SK-N-SH treated with all-trans-retinoic acid at 6 μM for 48 hours (cell line): ENCODE measurements at regions not wholly inside any gene's neighbourhood (a gene's known extent, or its start where the extent isn't known, plus 50 kb on each side); places are given as distances from the start of the nearest gene placed in this dataset.

Experiments used
- ARNTL ChIP-seq: fragments of 450-650 bp; formaldehyde crosslinking; IDR thresholded peaks from 2 replicates; pipeline ENCODE4 v1.5.0; 2020; ENCODE audit warnings: low read depth, mild to moderate bottlenecking, moderate library complexity, borderline replicate concordance
- BACH2 ChIP-seq: fragments of 250-450 bp; sonication (Bioruptor Pico); IDR thresholded peaks from 2 replicates; pipeline ENCODE4 v1.9.0; 2021; ENCODE audit warnings: mild to moderate bottlenecking, borderline replicate concordance
- GLIS3 ChIP-seq: fragments of 250-450 bp; sonication (Bioruptor Pico); IDR thresholded peaks from 2 replicates; pipeline ENCODE4 v1.5.0; 2020; ENCODE audit warnings: mild to moderate bottlenecking, moderate library complexity
- PPARA ChIP-seq: fragments of 250-450 bp; sonication (Bioruptor Pico); IDR thresholded peaks from 2 replicates; pipeline ENCODE4 v1.5.0; 2020; ENCODE audit warnings: mild to moderate bottlenecking, borderline replicate concordance
- RARB ChIP-seq: fragments of 250-450 bp; sonication (Bioruptor Pico); IDR thresholded peaks from 2 replicates; pipeline ENCODE4 v1.8.0; 2021; ENCODE audit warnings: mild to moderate bottlenecking, moderate library complexity
- ZFP3 ChIP-seq: fragments of 250-450 bp; sonication (Bioruptor Pico); IDR thresholded peaks from 2 replicates; pipeline ENCODE4 v1.5.0; 2020; ENCODE audit warnings: mild to moderate bottlenecking, moderate library complexity
- TF ChIP-seq, protein P1 (sequence below): fragments of 250-450 bp; sonication (Bioruptor Pico); IDR thresholded peaks from 2 replicates; pipeline ENCODE4 v1.8.0; 2020; ENCODE audit warnings: mild to moderate bottlenecking, moderate library complexity, borderline replicate concordance
- TF ChIP-seq, protein P2 (sequence below): fragments of 250-450 bp; sonication (Bioruptor Pico); IDR thresholded peaks from 2 replicates; pipeline ENCODE4 v1.5.0; 2020; ENCODE audit warnings: mild to moderate bottlenecking, moderate library complexity
- TF ChIP-seq, protein P3 (sequence below): fragments of 250-450 bp; sonication (Bioruptor Pico); IDR thresholded peaks from 2 replicates; pipeline ENCODE4 v1.5.1; 2021; ENCODE audit warnings: mild to moderate bottlenecking, moderate library complexity

DNA sequence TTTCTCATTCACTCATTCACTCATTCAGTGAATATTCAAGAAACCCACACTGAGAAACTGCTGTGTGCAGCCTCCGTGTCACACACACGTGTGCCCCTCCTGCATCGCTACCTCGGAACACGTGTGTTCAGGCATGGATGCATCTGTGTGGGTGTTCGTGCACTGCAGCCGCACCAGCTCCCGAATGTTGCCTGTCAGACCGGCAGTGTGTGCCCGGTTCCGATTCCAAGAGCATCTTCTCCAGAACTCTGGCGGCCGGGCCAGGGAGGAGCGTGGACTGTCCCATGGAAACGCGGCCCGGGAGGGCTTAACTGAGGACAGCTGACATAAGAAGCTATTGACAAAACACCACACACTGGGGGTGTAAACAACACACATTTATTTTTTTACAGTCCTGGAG lies 216.0 kb downstream of the DLL1 start:
- TF ChIP-seq, protein P1, sequence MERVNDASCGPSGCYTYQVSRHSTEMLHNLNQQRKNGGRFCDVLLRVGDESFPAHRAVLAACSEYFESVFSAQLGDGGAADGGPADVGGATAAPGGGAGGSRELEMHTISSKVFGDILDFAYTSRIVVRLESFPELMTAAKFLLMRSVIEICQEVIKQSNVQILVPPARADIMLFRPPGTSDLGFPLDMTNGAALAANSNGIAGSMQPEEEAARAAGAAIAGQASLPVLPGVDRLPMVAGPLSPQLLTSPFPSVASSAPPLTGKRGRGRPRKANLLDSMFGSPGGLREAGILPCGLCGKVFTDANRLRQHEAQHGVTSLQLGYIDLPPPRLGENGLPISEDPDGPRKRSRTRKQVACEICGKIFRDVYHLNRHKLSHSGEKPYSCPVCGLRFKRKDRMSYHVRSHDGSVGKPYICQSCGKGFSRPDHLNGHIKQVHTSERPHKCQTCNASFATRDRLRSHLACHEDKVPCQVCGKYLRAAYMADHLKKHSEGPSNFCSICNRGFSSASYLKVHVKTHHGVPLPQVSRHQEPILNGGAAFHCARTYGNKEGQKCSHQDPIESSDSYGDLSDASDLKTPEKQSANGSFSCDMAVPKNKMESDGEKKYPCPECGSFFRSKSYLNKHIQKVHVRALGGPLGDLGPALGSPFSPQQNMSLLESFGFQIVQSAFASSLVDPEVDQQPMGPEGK (CRISPR knock-in tag): no peak
- TF ChIP-seq GLIS3 (CRISPR knock-in tag): no peak
- no peak for TF ChIP-seq ZFP3 (CRISPR knock-in tag)
- TF ChIP-seq BACH2 (CRISPR knock-in tag): no peak
- no peak for TF ChIP-seq PPARA
- TF ChIP-seq, protein P2, sequence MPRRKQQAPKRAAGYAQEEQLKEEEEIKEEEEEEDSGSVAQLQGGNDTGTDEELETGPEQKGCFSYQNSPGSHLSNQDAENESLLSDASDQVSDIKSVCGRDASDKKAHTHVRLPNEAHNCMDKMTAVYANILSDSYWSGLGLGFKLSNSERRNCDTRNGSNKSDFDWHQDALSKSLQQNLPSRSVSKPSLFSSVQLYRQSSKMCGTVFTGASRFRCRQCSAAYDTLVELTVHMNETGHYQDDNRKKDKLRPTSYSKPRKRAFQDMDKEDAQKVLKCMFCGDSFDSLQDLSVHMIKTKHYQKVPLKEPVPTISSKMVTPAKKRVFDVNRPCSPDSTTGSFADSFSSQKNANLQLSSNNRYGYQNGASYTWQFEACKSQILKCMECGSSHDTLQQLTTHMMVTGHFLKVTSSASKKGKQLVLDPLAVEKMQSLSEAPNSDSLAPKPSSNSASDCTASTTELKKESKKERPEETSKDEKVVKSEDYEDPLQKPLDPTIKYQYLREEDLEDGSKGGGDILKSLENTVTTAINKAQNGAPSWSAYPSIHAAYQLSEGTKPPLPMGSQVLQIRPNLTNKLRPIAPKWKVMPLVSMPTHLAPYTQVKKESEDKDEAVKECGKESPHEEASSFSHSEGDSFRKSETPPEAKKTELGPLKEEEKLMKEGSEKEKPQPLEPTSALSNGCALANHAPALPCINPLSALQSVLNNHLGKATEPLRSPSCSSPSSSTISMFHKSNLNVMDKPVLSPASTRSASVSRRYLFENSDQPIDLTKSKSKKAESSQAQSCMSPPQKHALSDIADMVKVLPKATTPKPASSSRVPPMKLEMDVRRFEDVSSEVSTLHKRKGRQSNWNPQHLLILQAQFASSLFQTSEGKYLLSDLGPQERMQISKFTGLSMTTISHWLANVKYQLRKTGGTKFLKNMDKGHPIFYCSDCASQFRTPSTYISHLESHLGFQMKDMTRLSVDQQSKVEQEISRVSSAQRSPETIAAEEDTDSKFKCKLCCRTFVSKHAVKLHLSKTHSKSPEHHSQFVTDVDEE (CRISPR knock-in tag): no peak
- TF ChIP-seq RARB (CRISPR knock-in tag): no peak
- no peak for TF ChIP-seq ARNTL
- TF ChIP-seq, protein P3, sequence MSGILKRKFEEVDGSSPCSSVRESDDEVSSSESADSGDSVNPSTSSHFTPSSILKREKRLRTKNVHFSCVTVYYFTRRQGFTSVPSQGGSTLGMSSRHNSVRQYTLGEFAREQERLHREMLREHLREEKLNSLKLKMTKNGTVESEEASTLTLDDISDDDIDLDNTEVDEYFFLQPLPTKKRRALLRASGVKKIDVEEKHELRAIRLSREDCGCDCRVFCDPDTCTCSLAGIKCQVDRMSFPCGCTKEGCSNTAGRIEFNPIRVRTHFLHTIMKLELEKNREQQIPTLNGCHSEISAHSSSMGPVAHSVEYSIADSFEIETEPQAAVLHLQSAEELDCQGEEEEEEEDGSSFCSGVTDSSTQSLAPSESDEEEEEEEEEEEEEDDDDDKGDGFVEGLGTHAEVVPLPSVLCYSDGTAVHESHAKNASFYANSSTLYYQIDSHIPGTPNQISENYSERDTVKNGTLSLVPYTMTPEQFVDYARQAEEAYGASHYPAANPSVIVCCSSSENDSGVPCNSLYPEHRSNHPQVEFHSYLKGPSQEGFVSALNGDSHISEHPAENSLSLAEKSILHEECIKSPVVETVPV (CRISPR knock-in tag): no peak
